Calu3 (cell line): ENCODE measurements at regions not wholly inside any gene's neighbourhood (a gene's known extent, or its start where the extent isn't known, plus 50 kb on each side); places are given as distances from the start of the nearest gene placed in this dataset.

ENCODE experiments used
- BruUV-seq: library from RNA; stranded (reverse); fragments of 400-500 nt; replicated peaks from 2 replicates; lab custom pipeline; 2021; lab: Mats Ljungman, UMichigan
- CTCF ChIA-PET: fragments of 300-600 bp; sonication (Branson Sonifier 250); formaldehyde crosslinking; loops from one replicate; lab custom pipeline; 2022; ENCODE audit warnings: antibody characterized with exemption; lab: Charles Lee
- DNase-seq: peaks from one replicate; pipeline ENCODE4 v3.0.0; 2022
- H3K27ac Mint-ChIP-seq: one replicate; pipeline ENCODE4 v1.8.0; 2022; ENCODE audit warnings: mixed read lengths; ENCODE audit not compliant: unreplicated experiment
- H3K27me3 Mint-ChIP-seq: one replicate; pipeline ENCODE4 v1.8.0; 2022; ENCODE audit warnings: mixed read lengths; ENCODE audit not compliant: unreplicated experiment
- H3K36me3 Mint-ChIP-seq: one replicate; pipeline ENCODE4 v1.8.0; 2022; ENCODE audit warnings: mild to moderate bottlenecking, moderate library complexity, mixed read lengths; ENCODE audit not compliant: insufficient read depth, unreplicated experiment
- H3K4me1 Mint-ChIP-seq: one replicate; pipeline ENCODE4 v1.8.0; 2022; ENCODE audit warnings: mild to moderate bottlenecking, low read depth, mixed read lengths; ENCODE audit not compliant: unreplicated experiment
- H3K4me3 Mint-ChIP-seq: one replicate; pipeline ENCODE4 v1.8.0; 2022; ENCODE audit warnings: mild to moderate bottlenecking, low read depth, moderate library complexity, mixed read lengths; ENCODE audit not compliant: unreplicated experiment
- H3K9me3 Mint-ChIP-seq: one replicate; pipeline ENCODE4 v1.8.0; 2022; ENCODE audit warnings: low read depth, mixed read lengths; ENCODE audit not compliant: unreplicated experiment
- intact Hi-C: fragments of 100-400 bp; cut with micrococcal nuclease; formaldehyde crosslinking; loops from one replicate; pipeline ENCODE4 v1.10.0; 2022; ENCODE audit not compliant: unreplicated experiment
- TF ChIP-seq, protein P1 (sequence below): fragments of 200-600 bp; IDR thresholded peaks from one replicate; pipeline ENCODE4 v1.8.0; 2022; ENCODE audit warnings: antibody characterized with exemption; ENCODE audit not compliant: unreplicated experiment

DNA sequence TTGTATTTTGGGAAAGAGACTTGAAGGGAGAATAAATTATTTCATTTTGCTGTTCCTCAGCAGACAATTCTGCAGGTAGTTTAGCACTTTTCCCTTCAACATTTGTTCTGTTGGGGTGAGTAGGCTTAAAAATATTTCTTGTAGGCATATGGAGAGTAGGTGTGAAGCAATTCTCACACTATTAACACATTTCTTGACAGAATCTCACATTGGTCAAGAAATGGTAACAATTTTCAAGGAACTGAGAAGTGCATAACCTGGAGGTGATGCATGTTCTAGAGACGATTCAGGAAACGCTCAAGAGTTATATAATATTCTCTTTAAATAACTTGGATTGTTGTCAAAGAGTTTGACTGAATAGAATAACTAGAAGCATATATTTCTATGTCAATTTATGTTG is 658.2 kb downstream of the STIM2 start:
- CTCF ChIA-PET = no interaction called here
- Mint-ChIP-seq H3K4me3 (no peak overlapping the region), H3K36me3 (no peaks in the 10 kb centered on the region), H3K4me1 (peaks cover 28% of the 10 kb centered on the region), H3K27ac (no peak overlapping the region), H3K27me3 (no peaks in the 10 kb centered on the region), H3K9me3 (no peaks in the 10 kb centered on the region)
- TF ChIP-seq, protein P1, sequence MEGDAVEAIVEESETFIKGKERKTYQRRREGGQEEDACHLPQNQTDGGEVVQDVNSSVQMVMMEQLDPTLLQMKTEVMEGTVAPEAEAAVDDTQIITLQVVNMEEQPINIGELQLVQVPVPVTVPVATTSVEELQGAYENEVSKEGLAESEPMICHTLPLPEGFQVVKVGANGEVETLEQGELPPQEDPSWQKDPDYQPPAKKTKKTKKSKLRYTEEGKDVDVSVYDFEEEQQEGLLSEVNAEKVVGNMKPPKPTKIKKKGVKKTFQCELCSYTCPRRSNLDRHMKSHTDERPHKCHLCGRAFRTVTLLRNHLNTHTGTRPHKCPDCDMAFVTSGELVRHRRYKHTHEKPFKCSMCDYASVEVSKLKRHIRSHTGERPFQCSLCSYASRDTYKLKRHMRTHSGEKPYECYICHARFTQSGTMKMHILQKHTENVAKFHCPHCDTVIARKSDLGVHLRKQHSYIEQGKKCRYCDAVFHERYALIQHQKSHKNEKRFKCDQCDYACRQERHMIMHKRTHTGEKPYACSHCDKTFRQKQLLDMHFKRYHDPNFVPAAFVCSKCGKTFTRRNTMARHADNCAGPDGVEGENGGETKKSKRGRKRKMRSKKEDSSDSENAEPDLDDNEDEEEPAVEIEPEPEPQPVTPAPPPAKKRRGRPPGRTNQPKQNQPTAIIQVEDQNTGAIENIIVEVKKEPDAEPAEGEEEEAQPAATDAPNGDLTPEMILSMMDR = no peak
- DNase-seq = no peak
- no TSS peak for BruUV-seq
- intact Hi-C loops = no loop called here

GRCh38 chr4:27524224-27524623 is 663.6 kb downstream of the STIM2 start:
- no TSS peak for BruUV-seq

DNA sequence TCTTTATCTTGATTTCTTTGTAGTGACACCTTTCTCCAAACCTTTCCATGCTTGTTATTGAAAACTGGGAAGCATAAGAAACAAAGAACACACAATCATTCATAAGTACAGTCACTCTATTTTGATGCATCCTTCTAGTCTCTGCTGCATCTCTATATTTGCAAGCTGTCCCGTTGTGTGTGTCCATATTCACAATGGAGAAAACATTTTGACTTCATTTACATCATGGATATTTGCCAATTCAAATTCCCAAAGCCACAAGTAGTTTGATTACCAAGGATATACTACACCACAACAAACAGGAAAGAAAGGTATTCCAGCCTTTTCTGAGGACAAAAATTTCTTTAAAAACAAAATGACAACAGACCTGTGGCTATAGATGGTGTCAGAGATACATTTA is 673.8 kb downstream of the STIM2 start:
- Mint-ChIP-seq H3K36me3 (no peaks in the 10 kb centered on the region), H3K27ac (no peak overlapping the region), H3K4me3 (no peak overlapping the region), H3K27me3 (no peaks in the 10 kb centered on the region), H3K9me3 (no peaks in the 10 kb centered on the region), H3K4me1 (no peaks in the 10 kb centered on the region)
- DNase-seq = no peak
- intact Hi-C loops = no loop called here
- BruUV-seq = no TSS peak
- TF ChIP-seq, protein P1 = no peak
- CTCF ChIA-PET = no interaction called here

More at GRCh38 chr4:27524224-27524623, 663.6 kb downstream of the STIM2 start:
- DNase-seq = no peak
- H3K4me3 Mint-ChIP-seq = no peak overlapping the region
- H3K9me3 Mint-ChIP-seq = no peaks in the 10 kb centered on the region
- CTCF ChIA-PET = no interaction called here
- H3K27ac Mint-ChIP-seq = no peak overlapping the region
- H3K4me1 Mint-ChIP-seq = peaks cover 36% of the 10 kb centered on the region
- H3K27me3 Mint-ChIP-seq = no peaks in the 10 kb centered on the region
- H3K36me3 Mint-ChIP-seq = no peaks in the 10 kb centered on the region
- intact Hi-C loops = no loop called here
- TF ChIP-seq, protein P1 = no peak

GRCh38 chr4:27568236-27568951 is 707.8 kb downstream of the STIM2 start:
- DNase-seq = no peak
- CTCF ChIA-PET = no interaction called here
- TF ChIP-seq, protein P1 = no peak

More at GRCh38 chr4:27568236-27568951, 707.8 kb downstream of the STIM2 start:
- Mint-ChIP-seq H3K9me3 (no peaks in the 10 kb centered on the region), H3K4me1 (no peaks in the 10 kb centered on the region), H3K4me3 (no peak overlapping the region), H3K27me3 (no peaks in the 10 kb centered on the region), H3K27ac (no peak overlapping the region), H3K36me3 (no peaks in the 10 kb centered on the region)
- BruUV-seq = no TSS peak
- intact Hi-C loops = no loop called here
